SK-N-SH (cell line): ENCODE measurements at regions not wholly inside any gene's neighbourhood (a gene's known extent, or its start where the extent isn't known, plus 50 kb on each side); places are given as distances from the start of the nearest gene placed in this dataset.

Source experiments
- CTCF ChIA-PET: fragments of 300-600, 350-600 bp; formaldehyde crosslinking; extraction: SDS; loops from one replicate; lab custom pipeline; 2021; lab: Yijun Ruan, JAX
- POLR2A ChIA-PET: fragments of 350-600 bp; sonication (Branson Sonifier 250); formaldehyde crosslinking; extraction: SDS; loops from one replicate; lab custom pipeline; 2020; ENCODE audit warnings: antibody characterized with exemption, inconsistent platforms; lab: Yijun Ruan, JAX
- DNase-seq: peaks from one replicate; pipeline ENCODE4 v3.0.0; 2012
- H2AFZ ChIP-seq: fragments of 200-600 bp; sonication (generic); 2 replicates; pipeline ENCODE4 v1.8.1; 2016; ENCODE audit warnings: antibody characterized with exemption, mild to moderate bottlenecking, low read depth
- H3F3A ChIP-seq: fragments of 200-600 bp; sonication (generic); replicated peaks from 2 replicates; pipeline ENCODE3; 2016; ENCODE audit warnings: antibody characterized with exemption, mild to moderate bottlenecking; ENCODE audit not compliant: insufficient read depth
- H3K27ac ChIP-seq, 2 experiments: fragments of 200-500 bp in 1 of 2; fragments of 200-600 bp in 1 of 2; sonication (Bioruptor generic) in 1 of 2; sonication (generic), shearing (Covaris generic) in 1 of 2; 2 replicates each; pipeline versions ENCODE4 v1.5.1 to v1.6.1; 2014 to 2016; ENCODE audit warnings: low read depth in 2 of 2, inconsistent platforms in 1 of 2, low read length in 1 of 2, mild to moderate bottlenecking in 1 of 2, mixed read lengths in 1 of 2
- H3K27me3 ChIP-seq: fragments of 200-600 bp; sonication (generic), shearing (Covaris generic); 2 replicates; pipeline ENCODE4 v1.6.1; 2016; ENCODE audit warnings: mixed run types; ENCODE audit not compliant: insufficient read depth
- H3K36me3 ChIP-seq, 2 experiments: fragments of 200-500 bp in 1 of 2; fragments of 200-600 bp in 1 of 2; sonication (Bioruptor generic) in 1 of 2; sonication (generic) in 1 of 2; replicated peaks in 1 of 2; 2 replicates each; pipeline versions ENCODE3 to v1.5.1; 2014 to 2016; ENCODE audit warnings: low read length in 1 of 2, mild to moderate bottlenecking in 1 of 2; ENCODE audit not compliant: insufficient read depth in 2 of 2, control insufficient read depth in 1 of 2
- H3K4me1 ChIP-seq, 2 experiments: fragments of 200-500 bp in 1 of 2; fragments of 200-600 bp in 1 of 2; sonication (Bioruptor generic) in 1 of 2; sonication (generic), shearing (Covaris generic) in 1 of 2; 2 replicates each; pipeline versions ENCODE4 v1.5.1 to v1.6.1; 2014 to 2016; ENCODE audit warnings: low read depth in 1 of 2, low read length in 1 of 2, mixed run types in 1 of 2; ENCODE audit not compliant: insufficient read depth in 2 of 2, control insufficient read depth in 1 of 2
- H3K4me2 ChIP-seq: fragments of 200-600 bp; sonication (generic), shearing (Covaris generic); 2 replicates; pipeline ENCODE4 v1.6.1; 2017; ENCODE audit warnings: mixed run types
- H3K4me3 ChIP-seq, 2 experiments: fragments of 200-500 bp in 1 of 2; fragments of 200-600 bp in 1 of 2; sonication (Bioruptor generic) in 1 of 2; sonication (generic), shearing (Covaris generic) in 1 of 2; 2 replicates each; pipeline versions ENCODE4 v1.5.1 to v1.8.1; 2014 to 2016; ENCODE audit warnings: low read depth in 2 of 2, inconsistent platforms in 1 of 2, low read length in 1 of 2, mild to moderate bottlenecking in 1 of 2, mixed read lengths in 1 of 2, moderate library complexity in 1 of 2
- H3K79me2 ChIP-seq: fragments of 200-600 bp; sonication (generic); 2 replicates; pipeline ENCODE4 v1.8.1; 2017; ENCODE audit warnings: mild to moderate bottlenecking; ENCODE audit not compliant: insufficient read depth
- H3K9ac ChIP-seq: fragments of 200-600 bp; sonication (generic); 2 replicates; pipeline ENCODE4 v1.6.1; 2017; ENCODE audit warnings: mixed run types
- H3K9me2 ChIP-seq: fragments of 200-600 bp; sonication (generic); 2 replicates; pipeline ENCODE4 v1.6.1; 2017; ENCODE audit warnings: mixed run types
- H3K9me3 ChIP-seq: fragments of 200-600 bp; sonication (generic); 2 replicates; pipeline ENCODE4 v1.6.1; 2017; ENCODE audit warnings: mixed run types, mild to moderate bottlenecking, moderate library complexity
- H4K20me1 ChIP-seq: fragments of 200-600 bp; sonication (generic); 2 replicates; pipeline ENCODE4 v1.6.1; 2017; ENCODE audit warnings: mild to moderate bottlenecking, mixed run types; ENCODE audit not compliant: insufficient read depth
- CHD2 ChIP-seq: fragments of 150-350 bp; IDR thresholded peaks from 2 replicates; pipeline ENCODE4 v1.6.1; 2018; ENCODE audit warnings: low read length; ENCODE audit not compliant: partially characterized antibody
- EZH2phosphoT487 ChIP-seq: fragments of 200-600 bp; sonication (generic); IDR thresholded peaks from 2 replicates; pipeline ENCODE4 v1.6.1; 2017; ENCODE audit warnings: low read depth, mixed run types, mild to moderate bottlenecking, antibody characterized with exemption, moderate library complexity, borderline replicate concordance
- GATA2 ChIP-seq: sonication (generic); formaldehyde crosslinking; IDR thresholded peaks from 2 replicates; pipeline ENCODE4 v1.5.0; 2020; ENCODE audit warnings: mild to moderate bottlenecking, missing genetic modification reagents
- JUND ChIP-seq: IDR thresholded peaks from 2 replicates; pipeline ENCODE4 v1.4.0; 2012
- MEF2A ChIP-seq: IDR thresholded peaks from 2 replicates; pipeline ENCODE4 v1.4.0; 2012; ENCODE audit warnings: low read depth, borderline replicate concordance
- NRF1 ChIP-seq: IDR thresholded peaks from 2 replicates; pipeline ENCODE4 v1.6.1; 2012; ENCODE audit warnings: low read depth, mild to moderate bottlenecking, low read length
- POLR2AphosphoS5 ChIP-seq: IDR thresholded peaks from 2 replicates; pipeline ENCODE4 v1.6.1; 2012; ENCODE audit warnings: low read depth, low read length
- RAD21 ChIP-seq: IDR thresholded peaks from 2 replicates; pipeline ENCODE4 v1.6.1; 2012; ENCODE audit warnings: mild to moderate bottlenecking, low read length
- RXRA ChIP-seq: IDR thresholded peaks from 2 replicates; pipeline ENCODE4 v1.4.0; 2012; ENCODE audit warnings: low read depth, mild to moderate bottlenecking, borderline replicate concordance
- WGBS: methylation state at CpG from one replicate; pipeline ENCODE4 v1.1.6; 2017; ENCODE audit warnings: low lambda C conversion rate; 5-methylcytosine and 5-hydroxymethylcytosine counted together
- TF ChIP-seq, protein P1 (sequence below): fragments of 200-600 bp; sonication (generic); IDR thresholded peaks from 2 replicates; pipeline ENCODE4 v1.6.1; 2017; ENCODE audit warnings: antibody characterized with exemption, mild to moderate bottlenecking, moderate library complexity

DNA sequence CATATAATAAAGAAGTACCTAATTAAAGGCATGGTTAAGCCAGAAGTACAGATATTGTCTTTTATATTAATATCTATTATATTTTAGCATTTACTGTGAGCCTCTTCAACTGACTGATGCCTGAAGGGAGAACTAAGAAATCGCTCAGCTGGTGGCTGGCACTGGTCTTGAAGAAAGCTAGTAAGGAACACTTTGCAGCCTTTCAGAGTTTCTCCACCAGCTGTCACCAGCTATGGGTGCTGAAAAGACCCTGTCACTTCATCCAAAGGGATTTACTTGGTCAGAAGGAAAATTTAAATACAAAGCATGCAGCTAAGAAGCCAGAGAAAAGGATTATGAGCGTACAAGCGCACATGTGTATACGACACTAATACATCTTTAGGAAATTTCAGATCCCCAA lies 525.9 kb downstream of the TMEM182 start (continued):
- no peak for TF ChIP-seq CHD2
- no peak for TF ChIP-seq RAD21
- no peak for TF ChIP-seq MEF2A
- TF ChIP-seq EZH2phosphoT487, result no peak
- no peak for TF ChIP-seq NRF1

DNA sequence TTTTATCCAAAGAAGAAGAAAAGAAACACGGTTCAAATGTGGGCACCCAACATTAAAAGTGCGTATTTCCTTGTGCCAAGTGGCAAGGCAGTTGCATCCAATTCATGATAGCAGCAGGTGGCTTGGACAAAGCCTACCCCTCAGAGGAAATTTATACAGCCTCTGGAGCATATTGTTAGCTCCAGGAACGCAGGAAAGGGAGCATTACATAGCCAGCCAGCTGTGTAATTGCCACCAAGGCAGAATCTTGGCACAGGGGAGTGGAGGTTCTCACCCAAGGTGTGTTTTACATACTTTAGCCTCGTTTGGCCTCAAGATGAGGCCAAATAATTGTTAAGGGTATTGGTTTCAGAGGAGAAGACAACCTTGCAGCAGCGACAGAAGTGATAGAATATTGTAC lies 526.9 kb downstream of the TMEM182 start:
- Histone ChIP-seq H3K4me3 (no peak overlapping the region), H3F3A (no peaks in the 10 kb centered on the region), H3K27me3 (peaks cover 12% of the 10 kb centered on the region; the same call in 1 of the 2 replicates), H3K27ac (no peak overlapping the region), H3K4me1 (no peaks in the 10 kb centered on the region), H3K79me2 (no peaks in the 10 kb centered on the region), H2AFZ (no peak overlapping the region), H3K4me2 (no peak overlapping the region), H3K36me3 (no peaks in the 10 kb centered on the region), H3K9me3 (no peaks in the 10 kb centered on the region), H3K9me2 (no peaks in the 10 kb centered on the region), H3K9ac (no peak overlapping the region), H4K20me1 (no peaks in the 10 kb centered on the region)
- TF ChIP-seq JUND (no peak), RXRA (no peak)
- no peak for DNase-seq
- under 1% methylated on average over 5 of the region's 5 CpGs for WGBS
- ChIA-PET POLR2A (no interaction called here), CTCF (no interaction called here)

DNA sequence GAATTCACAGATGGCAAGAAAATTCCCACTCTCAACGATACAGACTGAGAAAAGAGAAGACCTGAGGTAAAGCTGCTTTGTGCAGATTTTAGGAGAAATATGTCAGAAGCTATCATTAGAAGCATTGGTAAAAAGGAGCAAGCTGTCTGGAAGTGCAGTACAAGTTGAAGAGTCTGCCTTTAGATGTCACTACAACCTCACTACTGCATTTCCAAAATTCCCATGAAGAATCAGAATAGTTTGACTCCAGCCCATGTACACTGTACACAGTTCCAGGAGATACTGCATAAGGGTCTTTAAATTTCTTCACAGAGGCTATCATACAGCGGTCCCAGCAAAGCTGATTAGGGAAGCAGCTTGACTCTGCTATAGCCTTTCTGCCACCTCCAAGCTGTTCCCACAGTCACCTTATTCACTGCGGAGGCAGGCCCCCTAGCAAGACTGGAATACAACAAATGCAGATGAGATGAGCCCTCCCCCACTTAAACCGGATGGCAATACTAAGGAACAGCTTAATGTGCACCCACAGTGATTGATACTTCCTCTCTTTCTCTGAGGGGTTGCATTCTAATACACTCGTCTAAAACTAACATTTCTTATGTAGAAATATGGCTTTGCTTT lies 527.4 kb downstream of the TMEM182 start:
- no peaks in the 10 kb centered on the region for H3F3A ChIP-seq
- no peak overlapping the region for H3K27ac ChIP-seq
- ChIA-PET POLR2A (no interaction called here), CTCF (no interaction called here)
- no peaks in the 10 kb centered on the region for H3K4me1 ChIP-seq
- no peak overlapping the region for H3K4me2 ChIP-seq
- no peak overlapping the region for H3K4me3 ChIP-seq
- no peaks in the 10 kb centered on the region for H3K36me3 ChIP-seq
- H3K9ac ChIP-seq, result no peak overlapping the region
- no peaks in the 10 kb centered on the region for H4K20me1 ChIP-seq
- H3K79me2 ChIP-seq, result no peaks in the 10 kb centered on the region
- H3K9me2 ChIP-seq, result no peaks in the 10 kb centered on the region
- no peaks in the 10 kb centered on the region for H3K9me3 ChIP-seq
- no peak overlapping the region for H2AFZ ChIP-seq
- 0% methylated on average over 5 of the region's 5 CpGs for WGBS
- DNase-seq, result no peak
- H3K27me3 ChIP-seq, result peaks cover 12% of the 10 kb centered on the region; the same call in 1 of the 2 replicates
- TF ChIP-seq, protein P1, sequence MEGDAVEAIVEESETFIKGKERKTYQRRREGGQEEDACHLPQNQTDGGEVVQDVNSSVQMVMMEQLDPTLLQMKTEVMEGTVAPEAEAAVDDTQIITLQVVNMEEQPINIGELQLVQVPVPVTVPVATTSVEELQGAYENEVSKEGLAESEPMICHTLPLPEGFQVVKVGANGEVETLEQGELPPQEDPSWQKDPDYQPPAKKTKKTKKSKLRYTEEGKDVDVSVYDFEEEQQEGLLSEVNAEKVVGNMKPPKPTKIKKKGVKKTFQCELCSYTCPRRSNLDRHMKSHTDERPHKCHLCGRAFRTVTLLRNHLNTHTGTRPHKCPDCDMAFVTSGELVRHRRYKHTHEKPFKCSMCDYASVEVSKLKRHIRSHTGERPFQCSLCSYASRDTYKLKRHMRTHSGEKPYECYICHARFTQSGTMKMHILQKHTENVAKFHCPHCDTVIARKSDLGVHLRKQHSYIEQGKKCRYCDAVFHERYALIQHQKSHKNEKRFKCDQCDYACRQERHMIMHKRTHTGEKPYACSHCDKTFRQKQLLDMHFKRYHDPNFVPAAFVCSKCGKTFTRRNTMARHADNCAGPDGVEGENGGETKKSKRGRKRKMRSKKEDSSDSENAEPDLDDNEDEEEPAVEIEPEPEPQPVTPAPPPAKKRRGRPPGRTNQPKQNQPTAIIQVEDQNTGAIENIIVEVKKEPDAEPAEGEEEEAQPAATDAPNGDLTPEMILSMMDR, result peak; percentile 42
- TF ChIP-seq RAD21 (peak; percentile 28), POLR2AphosphoS5 (no peak), GATA2 (CRISPR knock-in tag) (no peak)
